SK-N-SH treated with all-trans-retinoic acid at 6 μM for 48 hours (cell line): ENCODE measurements at regions not wholly inside any gene's neighbourhood (a gene's known extent, or its start where the extent isn't known, plus 50 kb on each side); places are given as distances from the start of the nearest gene placed in this dataset.

Experiments used
- ESRRG ChIP-seq: fragments of 250-450 bp; sonication (Bioruptor Pico); IDR thresholded peaks from 2 replicates; pipeline ENCODE4 v1.6.1; 2021; ENCODE audit warnings: mild to moderate bottlenecking
- GLIS3 ChIP-seq: fragments of 250-450 bp; sonication (Bioruptor Pico); IDR thresholded peaks from 2 replicates; pipeline ENCODE4 v1.5.0; 2020; ENCODE audit warnings: mild to moderate bottlenecking, moderate library complexity
- RARB ChIP-seq: fragments of 250-450 bp; sonication (Bioruptor Pico); IDR thresholded peaks from 2 replicates; pipeline ENCODE4 v1.8.0; 2021; ENCODE audit warnings: mild to moderate bottlenecking, moderate library complexity
- SNAI2 ChIP-seq: fragments of 250-450 bp; sonication (Bioruptor Pico); IDR thresholded peaks from 2 replicates; pipeline ENCODE4 v1.5.0; 2020; ENCODE audit warnings: mild to moderate bottlenecking, moderate library complexity
- TOX ChIP-seq: fragments of 250-450 bp; sonication (Bioruptor Pico); IDR thresholded peaks from 2 replicates; pipeline ENCODE4 v1.8.0; 2021; ENCODE audit warnings: mild to moderate bottlenecking, moderate library complexity, borderline replicate concordance
- ZFP3 ChIP-seq: fragments of 250-450 bp; sonication (Bioruptor Pico); IDR thresholded peaks from 2 replicates; pipeline ENCODE4 v1.5.0; 2020; ENCODE audit warnings: mild to moderate bottlenecking, moderate library complexity
- ZFP30 ChIP-seq: fragments of 450-650 bp; formaldehyde crosslinking; IDR thresholded peaks from 2 replicates; pipeline ENCODE4 v1.5.0; 2022; ENCODE audit warnings: mild to moderate bottlenecking, moderate library complexity
- ZNF565 ChIP-seq: fragments of 450-650 bp; formaldehyde crosslinking; conservative IDR thresholded peaks from 2 replicates; pipeline ENCODE4 v1.5.0; 2020; ENCODE audit warnings: low read depth, mild to moderate bottlenecking, moderate library complexity
- TF ChIP-seq, protein P1 (sequence below): fragments of 250-450 bp; sonication (Bioruptor Pico); IDR thresholded peaks from 2 replicates; pipeline ENCODE4 v1.8.0; 2020; ENCODE audit warnings: mild to moderate bottlenecking, moderate library complexity, borderline replicate concordance
- TF ChIP-seq, protein P2 (sequence below): fragments of 250-450 bp; sonication (Bioruptor Pico); IDR thresholded peaks from 2 replicates; pipeline ENCODE4 v1.5.0; 2020; ENCODE audit warnings: mild to moderate bottlenecking, moderate library complexity
- TF ChIP-seq, protein P3 (sequence below): fragments of 250-450 bp; sonication (Bioruptor Pico); IDR thresholded peaks from 2 replicates; pipeline ENCODE4 v1.8.0; 2021; ENCODE audit warnings: low read depth, mild to moderate bottlenecking, moderate library complexity, borderline replicate concordance

DNA sequence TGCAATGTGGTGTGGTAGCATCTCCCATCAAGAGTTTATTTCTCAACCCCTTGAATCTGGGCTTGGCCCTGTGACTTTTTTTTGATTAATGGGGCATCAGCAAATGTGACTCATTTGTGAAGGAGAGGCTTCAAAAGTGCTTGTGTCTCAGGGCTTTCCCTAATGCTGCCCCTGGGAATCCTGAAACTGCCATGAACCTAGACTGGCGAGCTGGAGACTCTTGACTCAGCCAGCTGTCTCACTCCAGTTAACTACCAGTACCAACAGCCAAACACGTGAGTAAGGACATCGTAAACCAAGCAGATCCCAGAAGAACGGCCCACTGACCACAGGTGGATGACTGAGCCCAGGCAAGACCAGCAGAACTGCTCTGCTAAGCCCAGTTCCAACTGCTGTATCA is 72.8 kb upstream of the ADTRP start:
- TF ChIP-seq, protein P1, sequence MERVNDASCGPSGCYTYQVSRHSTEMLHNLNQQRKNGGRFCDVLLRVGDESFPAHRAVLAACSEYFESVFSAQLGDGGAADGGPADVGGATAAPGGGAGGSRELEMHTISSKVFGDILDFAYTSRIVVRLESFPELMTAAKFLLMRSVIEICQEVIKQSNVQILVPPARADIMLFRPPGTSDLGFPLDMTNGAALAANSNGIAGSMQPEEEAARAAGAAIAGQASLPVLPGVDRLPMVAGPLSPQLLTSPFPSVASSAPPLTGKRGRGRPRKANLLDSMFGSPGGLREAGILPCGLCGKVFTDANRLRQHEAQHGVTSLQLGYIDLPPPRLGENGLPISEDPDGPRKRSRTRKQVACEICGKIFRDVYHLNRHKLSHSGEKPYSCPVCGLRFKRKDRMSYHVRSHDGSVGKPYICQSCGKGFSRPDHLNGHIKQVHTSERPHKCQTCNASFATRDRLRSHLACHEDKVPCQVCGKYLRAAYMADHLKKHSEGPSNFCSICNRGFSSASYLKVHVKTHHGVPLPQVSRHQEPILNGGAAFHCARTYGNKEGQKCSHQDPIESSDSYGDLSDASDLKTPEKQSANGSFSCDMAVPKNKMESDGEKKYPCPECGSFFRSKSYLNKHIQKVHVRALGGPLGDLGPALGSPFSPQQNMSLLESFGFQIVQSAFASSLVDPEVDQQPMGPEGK: no peak
- TF ChIP-seq GLIS3 (CRISPR knock-in tag): no peak
- TF ChIP-seq ESRRG (CRISPR knock-in tag): no peak
- TF ChIP-seq, protein P2, sequence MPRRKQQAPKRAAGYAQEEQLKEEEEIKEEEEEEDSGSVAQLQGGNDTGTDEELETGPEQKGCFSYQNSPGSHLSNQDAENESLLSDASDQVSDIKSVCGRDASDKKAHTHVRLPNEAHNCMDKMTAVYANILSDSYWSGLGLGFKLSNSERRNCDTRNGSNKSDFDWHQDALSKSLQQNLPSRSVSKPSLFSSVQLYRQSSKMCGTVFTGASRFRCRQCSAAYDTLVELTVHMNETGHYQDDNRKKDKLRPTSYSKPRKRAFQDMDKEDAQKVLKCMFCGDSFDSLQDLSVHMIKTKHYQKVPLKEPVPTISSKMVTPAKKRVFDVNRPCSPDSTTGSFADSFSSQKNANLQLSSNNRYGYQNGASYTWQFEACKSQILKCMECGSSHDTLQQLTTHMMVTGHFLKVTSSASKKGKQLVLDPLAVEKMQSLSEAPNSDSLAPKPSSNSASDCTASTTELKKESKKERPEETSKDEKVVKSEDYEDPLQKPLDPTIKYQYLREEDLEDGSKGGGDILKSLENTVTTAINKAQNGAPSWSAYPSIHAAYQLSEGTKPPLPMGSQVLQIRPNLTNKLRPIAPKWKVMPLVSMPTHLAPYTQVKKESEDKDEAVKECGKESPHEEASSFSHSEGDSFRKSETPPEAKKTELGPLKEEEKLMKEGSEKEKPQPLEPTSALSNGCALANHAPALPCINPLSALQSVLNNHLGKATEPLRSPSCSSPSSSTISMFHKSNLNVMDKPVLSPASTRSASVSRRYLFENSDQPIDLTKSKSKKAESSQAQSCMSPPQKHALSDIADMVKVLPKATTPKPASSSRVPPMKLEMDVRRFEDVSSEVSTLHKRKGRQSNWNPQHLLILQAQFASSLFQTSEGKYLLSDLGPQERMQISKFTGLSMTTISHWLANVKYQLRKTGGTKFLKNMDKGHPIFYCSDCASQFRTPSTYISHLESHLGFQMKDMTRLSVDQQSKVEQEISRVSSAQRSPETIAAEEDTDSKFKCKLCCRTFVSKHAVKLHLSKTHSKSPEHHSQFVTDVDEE: no peak
- TF ChIP-seq, protein P3, sequence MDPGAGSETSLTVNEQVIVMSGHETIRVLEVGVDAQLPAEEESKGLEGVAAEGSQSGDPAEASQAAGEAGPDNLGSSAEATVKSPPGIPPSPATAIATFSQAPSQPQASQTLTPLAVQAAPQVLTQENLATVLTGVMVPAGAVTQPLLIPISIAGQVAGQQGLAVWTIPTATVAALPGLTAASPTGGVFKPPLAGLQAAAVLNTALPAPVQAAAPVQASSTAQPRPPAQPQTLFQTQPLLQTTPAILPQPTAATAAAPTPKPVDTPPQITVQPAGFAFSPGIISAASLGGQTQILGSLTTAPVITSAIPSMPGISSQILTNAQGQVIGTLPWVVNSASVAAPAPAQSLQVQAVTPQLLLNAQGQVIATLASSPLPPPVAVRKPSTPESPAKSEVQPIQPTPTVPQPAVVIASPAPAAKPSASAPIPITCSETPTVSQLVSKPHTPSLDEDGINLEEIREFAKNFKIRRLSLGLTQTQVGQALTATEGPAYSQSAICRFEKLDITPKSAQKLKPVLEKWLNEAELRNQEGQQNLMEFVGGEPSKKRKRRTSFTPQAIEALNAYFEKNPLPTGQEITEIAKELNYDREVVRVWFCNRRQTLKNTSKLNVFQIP (CRISPR knock-in tag): no peak
- TF ChIP-seq ZFP30 (CRISPR knock-in tag): no peak
- TF ChIP-seq RARB (CRISPR knock-in tag): no peak
- TF ChIP-seq ZNF565 (CRISPR knock-in tag): no peak
- TF ChIP-seq SNAI2 (CRISPR knock-in tag): no peak
- no peak for TF ChIP-seq ZFP3
- no peak for TF ChIP-seq TOX (CRISPR knock-in tag)
